Muscle layer of duodenum (tissue), 2 donors: ENCODE measurements at regions not wholly inside any gene's neighbourhood (a gene's known extent, or its start where the extent isn't known, plus 50 kb on each side); places are given as distances from the start of the nearest gene placed in this dataset.
"Not testable (repeated sequence)": the region's sequence is repeated elsewhere in the genome, so short reads cannot be mapped to it uniquely, and the experiment has no call there.

ENCODE experiments used
- H3K27ac ChIP-seq: one replicate; pipeline ENCODE4 v1.7.0; 2013; ENCODE audit warnings: mild to moderate bottlenecking, low read length
- H3K27me3 ChIP-seq: one replicate; pipeline ENCODE4 v1.7.0; 2013; ENCODE audit warnings: low read depth, mild to moderate bottlenecking, control low read depth, low read length
- H3K36me3 ChIP-seq, 2 donors: one replicate each; pipeline ENCODE4 v1.7.0; 2013; ENCODE audit warnings: low read length in 2 of 2, control low read depth in 1 of 2, mild to moderate bottlenecking in 1 of 2; ENCODE audit not compliant: insufficient read depth in 2 of 2, control insufficient read depth in 1 of 2
- H3K4me1 ChIP-seq, 2 donors: one replicate each; pipeline ENCODE4 v1.7.0; 2013; ENCODE audit warnings: low read length in 2 of 2, mild to moderate bottlenecking in 2 of 2, control low read depth in 1 of 2, moderate library complexity in 1 of 2; ENCODE audit not compliant: insufficient read depth in 2 of 2, control insufficient read depth in 1 of 2
- H3K4me3 ChIP-seq, 2 donors: one replicate each; pipeline ENCODE4 v1.7.0; 2013; ENCODE audit warnings: low read length in 2 of 2, low read depth in 1 of 2, mild to moderate bottlenecking in 1 of 2
- H3K9me3 ChIP-seq, 2 donors: one replicate each; pipeline ENCODE4 v1.7.0; 2013; ENCODE audit warnings: low read length in 2 of 2, control low read depth in 1 of 2, mild to moderate bottlenecking in 1 of 2; ENCODE audit not compliant: control insufficient read depth in 1 of 2
- donor health status: healthy.

DNA sequence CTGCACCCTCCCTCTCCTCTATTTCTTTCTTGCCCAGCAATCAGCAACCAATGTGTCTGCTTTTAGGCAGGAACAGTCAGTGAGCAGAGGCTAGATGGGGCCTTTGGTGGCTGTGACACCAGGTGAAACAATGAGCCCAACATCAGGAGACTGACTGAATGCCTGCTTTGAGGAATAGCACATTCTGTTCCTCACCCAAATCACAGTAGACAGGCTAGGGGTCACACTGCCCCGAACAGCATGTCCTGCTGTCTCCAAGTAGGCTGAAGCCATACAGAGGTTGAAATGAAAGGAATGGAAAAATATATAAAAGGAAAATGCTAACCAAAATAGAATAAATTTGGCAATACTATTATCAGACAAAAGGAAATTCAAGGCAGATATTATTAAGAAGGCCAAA, 122.5 kb upstream of the GDNF start:
- Histone ChIP-seq H3K4me3 (no peak overlapping the region), H3K27me3 (no peaks in the 10 kb centered on the region)

DNA sequence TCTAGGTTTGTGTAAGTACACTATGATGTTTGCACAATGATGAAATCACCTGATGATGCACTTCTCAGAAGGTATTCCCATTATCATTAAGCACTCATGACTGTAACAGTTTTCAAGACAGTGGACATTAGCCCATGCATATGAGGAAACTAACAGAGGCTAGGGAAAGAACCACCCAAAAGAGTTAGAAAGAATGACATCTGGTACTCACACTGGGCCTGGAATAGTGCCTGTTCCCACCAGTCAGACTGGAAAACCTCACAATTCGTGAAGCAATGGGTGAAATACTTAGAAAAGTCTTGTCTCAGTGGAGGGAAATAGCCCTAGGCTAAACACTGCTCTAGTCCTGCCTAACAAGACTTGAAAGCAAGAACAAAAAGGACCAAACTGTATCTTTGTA, 117.4 kb upstream of the GDNF start:
- no peaks in the 10 kb centered on the region for H3K4me1 ChIP-seq
- no peak overlapping the region for H3K27ac ChIP-seq
- no peaks in the 10 kb centered on the region for H3K27me3 ChIP-seq
- no peaks in the 10 kb centered on the region for H3K36me3 ChIP-seq
- H3K9me3 ChIP-seq: peaks cover 4 to 12% of the 10 kb centered on the region in 2 donors
- H3K4me3 ChIP-seq: no peak overlapping the region

More for the DNA sequence above, 122.5 kb upstream of the GDNF start:
- Histone ChIP-seq H3K9me3 (peaks cover 4 to 12% of the 10 kb centered on the region in 2 donors), H3K4me1 (no peaks in the 10 kb centered on the region), H3K36me3 (no peaks in the 10 kb centered on the region), H3K27ac (no peak overlapping the region)

DNA sequence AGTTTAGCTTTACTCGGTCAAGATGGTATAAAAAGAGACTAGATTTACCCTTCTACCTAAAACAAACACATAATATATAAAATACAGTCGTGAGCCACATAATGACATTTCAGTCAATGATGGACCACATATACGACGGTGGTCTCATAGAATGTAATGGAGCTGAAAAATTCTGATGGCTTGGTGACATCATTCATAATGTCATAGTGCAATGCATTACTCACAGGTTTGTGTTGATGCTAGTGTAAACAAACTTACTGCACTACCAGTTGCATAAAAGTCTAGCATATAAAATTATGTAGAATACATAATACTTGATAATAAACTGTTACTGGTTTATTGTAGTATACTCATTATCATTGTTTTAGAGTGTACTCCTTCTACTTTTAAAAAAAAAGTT, 115.9 kb upstream of the GDNF start:
- Histone ChIP-seq H3K9me3 (peaks cover 4 to 12% of the 10 kb centered on the region in 2 donors), H3K27me3 (no peaks in the 10 kb centered on the region), H3K27ac (no peak overlapping the region), H3K36me3 (no peaks in the 10 kb centered on the region), H3K4me1 (no peaks in the 10 kb centered on the region), H3K4me3 (no peak overlapping the region)

DNA sequence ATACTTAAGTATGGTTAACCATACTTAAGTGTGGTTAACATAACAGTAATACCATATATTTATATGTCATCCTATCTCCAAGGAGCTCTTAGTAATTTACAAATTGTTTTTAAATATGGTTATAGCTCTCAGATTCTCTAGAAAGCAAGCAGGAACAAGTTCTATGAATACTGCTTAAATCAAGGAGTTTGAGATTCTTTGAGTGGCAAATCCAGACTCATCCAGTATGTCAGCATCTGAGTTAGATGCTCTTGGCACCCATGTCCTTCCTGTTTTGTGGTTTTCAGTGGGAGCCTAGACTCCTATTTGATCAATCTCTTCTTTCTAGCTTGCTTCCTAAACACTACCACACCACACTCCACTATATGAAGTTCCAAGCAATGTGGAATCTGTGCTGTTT, 114.7 kb upstream of the GDNF start:
- Histone ChIP-seq H3K4me3 (no peak overlapping the region), H3K36me3 (no peaks in the 10 kb centered on the region), H3K27ac (no peak overlapping the region), H3K27me3 (no peaks in the 10 kb centered on the region), H3K4me1 (no peaks in the 10 kb centered on the region), H3K9me3 (peaks cover 4 to 12% of the 10 kb centered on the region in 2 donors)

DNA sequence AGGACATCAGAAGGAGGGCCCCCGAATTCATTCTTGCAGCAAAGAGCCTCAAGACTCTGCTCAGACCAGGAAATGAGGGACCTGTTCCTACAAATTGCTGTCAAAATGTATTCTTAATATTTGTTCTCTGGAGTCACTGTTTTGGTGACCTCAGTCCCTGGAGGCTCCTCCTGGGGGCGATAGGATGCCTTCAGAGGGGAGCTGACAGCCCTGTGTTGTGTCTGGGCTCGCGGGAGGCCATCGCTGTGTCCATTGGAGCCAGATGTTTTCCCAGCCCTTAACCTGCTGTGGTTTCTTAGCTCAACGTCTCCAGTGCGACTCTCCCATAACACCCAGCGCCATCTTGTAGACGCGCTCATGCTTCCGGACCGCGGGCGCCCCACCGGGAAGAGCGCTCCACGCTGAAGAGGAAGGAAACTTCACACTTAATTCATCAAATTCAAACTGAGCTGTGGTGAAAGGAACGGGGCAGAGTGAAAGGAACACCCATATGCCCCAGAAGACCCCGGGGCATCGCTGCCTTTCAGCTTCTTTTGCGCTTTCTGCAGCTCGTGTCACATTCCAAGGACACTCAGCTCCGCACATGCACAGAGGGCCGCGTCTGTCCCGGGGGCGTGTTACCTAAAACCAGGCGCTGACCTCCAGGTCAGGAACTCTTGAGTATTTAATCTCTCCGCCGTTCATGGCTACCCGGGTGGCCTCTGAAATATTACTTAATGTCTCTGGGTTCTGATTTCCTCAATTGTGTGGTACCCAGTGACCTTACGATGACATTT, 112.3 kb upstream of the GDNF start:
- Histone ChIP-seq H3K27me3 (no peaks in the 10 kb centered on the region), H3K4me1 (no peaks in the 10 kb centered on the region), H3K27ac (no peak overlapping the region), H3K4me3 (no peak overlapping the region), H3K9me3 (no peaks in the 10 kb centered on the region), H3K36me3 (no peaks in the 10 kb centered on the region)

DNA sequence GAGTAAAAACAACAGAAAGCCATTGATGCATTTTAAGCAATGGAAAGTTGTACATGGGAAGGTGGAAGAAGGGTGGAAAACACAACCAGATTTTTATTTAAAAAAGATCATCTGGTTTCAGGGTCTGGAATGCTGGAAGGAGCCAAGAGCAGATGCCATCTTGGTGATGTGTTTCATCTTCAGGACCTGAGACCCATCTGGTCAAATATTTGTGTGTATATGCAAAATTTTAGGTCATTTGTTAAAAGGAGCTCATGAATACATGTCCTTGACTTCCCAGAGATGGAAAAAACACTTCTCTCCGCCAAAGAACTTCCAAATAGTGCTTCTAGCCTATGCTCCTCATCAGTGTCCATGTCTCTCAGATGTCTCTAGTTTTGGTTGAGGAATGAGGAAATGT, 110.6 kb upstream of the GDNF start:
- Histone ChIP-seq H3K4me3 (no peak overlapping the region), H3K27me3 (no peaks in the 10 kb centered on the region), H3K36me3 (no peaks in the 10 kb centered on the region), H3K27ac (no peak overlapping the region), H3K4me1 (no peaks in the 10 kb centered on the region), H3K9me3 (no peaks in the 10 kb centered on the region)

DNA sequence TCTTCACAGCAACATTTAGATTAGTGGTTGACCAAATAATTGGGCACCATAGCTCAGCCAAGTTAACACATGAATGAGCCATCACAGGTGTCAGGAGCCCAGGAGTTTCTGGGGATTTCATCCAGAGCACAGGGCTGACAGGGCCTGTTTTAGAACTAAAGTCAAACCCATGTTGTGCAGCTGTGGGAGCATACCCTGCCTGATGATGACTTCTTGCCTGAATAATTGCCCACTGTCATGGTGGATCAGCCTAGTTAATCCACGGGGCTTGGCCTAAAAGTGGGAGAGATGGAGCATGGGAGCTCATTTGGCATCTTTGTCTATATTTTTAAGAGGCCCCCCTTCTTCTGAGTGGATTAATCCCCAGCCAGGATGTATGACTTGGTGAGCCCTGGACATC, 105.6 kb upstream of the GDNF start:
- Histone ChIP-seq H3K9me3 (no peaks in the 10 kb centered on the region), H3K27ac (no peak overlapping the region), H3K27me3 (no peaks in the 10 kb centered on the region), H3K36me3 (no peaks in the 10 kb centered on the region), H3K4me1 (no peaks in the 10 kb centered on the region), H3K4me3 (no peak overlapping the region)

DNA sequence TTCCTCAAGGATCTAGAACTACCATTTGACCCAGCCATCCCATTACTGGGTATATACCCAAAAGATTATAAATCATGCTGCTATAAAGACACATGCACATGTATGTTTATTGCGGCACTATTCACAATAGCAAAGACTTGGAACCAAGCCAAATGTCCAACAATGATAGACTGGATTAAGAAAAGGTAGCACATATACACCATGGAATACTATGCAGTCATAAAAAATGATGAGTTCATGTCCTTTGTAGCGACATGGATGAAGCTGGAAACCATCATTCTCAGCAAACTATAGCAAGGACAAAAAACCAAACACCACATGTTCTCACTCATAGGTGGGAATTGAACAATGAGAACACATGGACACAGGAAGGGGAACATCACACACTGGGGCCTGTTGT, 103.3 kb upstream of the GDNF start:
- not testable (repeated sequence) for H3K4me3 ChIP-seq, H3K4me1 ChIP-seq, H3K9me3 ChIP-seq

DNA sequence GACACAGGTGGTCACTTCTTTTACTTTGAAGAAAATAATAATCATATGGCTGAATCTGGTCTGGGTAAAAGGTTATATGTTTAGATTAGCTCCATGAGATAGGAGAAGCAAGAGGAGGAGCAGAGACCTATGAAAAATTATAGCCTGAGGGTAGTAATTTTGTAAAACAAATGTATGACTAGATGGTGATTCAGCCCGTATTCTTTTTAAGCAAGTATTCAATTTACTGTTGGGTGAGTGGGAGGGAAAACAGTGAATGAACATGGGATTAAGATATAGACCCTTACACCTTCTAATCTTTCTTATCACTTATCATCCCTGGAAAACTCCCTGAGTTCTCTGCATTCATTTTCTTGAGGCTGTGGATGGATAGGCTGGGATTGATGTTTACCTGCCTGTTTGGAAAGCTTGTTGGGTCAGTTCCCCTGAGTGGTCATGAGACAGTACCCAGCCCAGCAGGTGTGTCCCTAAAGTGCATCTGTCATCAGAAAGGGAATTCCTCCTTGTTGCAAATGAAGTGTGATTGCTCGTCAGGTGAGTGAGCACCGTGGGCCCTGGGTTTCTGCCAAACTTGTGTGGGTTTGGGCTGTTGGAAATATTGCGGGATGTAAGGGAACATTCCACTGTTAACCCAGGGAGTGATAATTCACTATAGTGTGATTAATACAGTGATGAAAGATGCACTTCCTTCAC, 101.2 kb upstream of the GDNF start:
- Histone ChIP-seq H3K4me3 (no peak overlapping the region), H3K27ac (no peak overlapping the region), H3K9me3 (peaks cover 0 to 4% of the 10 kb centered on the region in 2 donors), H3K27me3 (no peaks in the 10 kb centered on the region), H3K4me1 (no peaks in the 10 kb centered on the region), H3K36me3 (no peaks in the 10 kb centered on the region)

More for the DNA sequence above, 103.3 kb upstream of the GDNF start:
- H3K27ac ChIP-seq, H3K27me3 ChIP-seq, H3K36me3 ChIP-seq: not testable (repeated sequence)

DNA sequence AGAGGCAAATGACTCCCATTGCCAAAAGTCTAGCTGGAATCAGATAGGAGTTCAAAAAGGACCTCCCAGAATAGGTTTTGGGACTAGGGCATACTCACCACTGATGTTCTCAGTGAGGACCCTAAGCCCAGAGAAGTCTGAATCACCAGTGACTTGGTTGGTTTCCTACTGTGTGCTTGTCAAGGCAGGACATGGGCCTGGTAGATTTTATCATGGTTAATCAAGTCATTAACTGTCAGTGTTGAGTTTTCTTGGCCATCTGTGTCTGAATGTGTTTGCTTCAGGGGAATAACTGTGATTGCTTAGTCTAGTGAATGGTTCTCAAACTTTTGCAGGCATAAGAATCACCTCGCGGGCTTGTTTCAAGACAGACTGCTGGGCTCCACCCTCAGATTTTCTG, 99.0 kb upstream of the GDNF start:
- Histone ChIP-seq H3K27ac (no peak overlapping the region), H3K9me3 (peaks cover 0 to 4% of the 10 kb centered on the region in 2 donors), H3K27me3 (no peaks in the 10 kb centered on the region), H3K4me3 (no peak overlapping the region), H3K36me3 (no peaks in the 10 kb centered on the region), H3K4me1 (no peaks in the 10 kb centered on the region)

DNA sequence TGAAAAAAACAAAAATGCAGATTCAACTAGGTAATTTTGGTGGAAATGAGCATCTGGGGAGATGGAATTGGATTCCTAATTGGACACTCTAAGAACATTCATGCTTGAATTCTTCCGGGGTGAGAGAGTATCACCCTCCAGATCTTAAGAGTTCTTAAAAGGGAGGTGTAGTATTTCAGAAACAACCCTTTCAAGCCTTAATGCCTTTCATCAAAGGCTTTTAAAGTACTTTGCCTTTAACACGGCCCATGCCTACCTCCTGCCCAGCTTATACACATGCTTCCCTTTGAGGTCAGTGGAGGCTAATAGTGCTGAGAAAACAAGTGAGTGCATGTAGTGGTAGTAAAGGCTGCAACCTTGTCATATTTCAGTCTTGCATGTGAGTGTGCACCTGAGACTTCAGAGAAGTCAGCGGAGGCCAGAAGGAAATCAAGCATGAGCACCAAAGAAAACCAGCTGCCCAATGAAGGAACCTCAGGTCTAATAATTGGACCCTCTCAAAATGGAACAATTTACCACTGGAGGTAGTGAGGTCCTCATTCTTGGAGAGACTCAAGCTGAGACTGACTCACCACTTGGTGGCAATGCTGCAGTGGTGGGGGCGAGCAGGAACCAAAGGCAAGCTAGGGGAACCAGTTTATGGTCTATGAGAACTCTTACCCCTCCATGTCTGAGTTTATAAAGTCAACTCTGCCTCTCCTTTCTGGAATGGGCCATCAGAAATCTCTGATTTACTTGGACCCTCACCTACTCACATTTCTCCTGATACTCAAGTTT, 98.4 kb upstream of the GDNF start:
- Histone ChIP-seq H3K4me3 (no peak overlapping the region), H3K36me3 (no peaks in the 10 kb centered on the region), H3K27me3 (no peaks in the 10 kb centered on the region), H3K9me3 (peaks cover 0 to 4% of the 10 kb centered on the region in 2 donors), H3K4me1 (no peaks in the 10 kb centered on the region), H3K27ac (no peak overlapping the region)
